ENCODE measurements at regions not wholly inside any gene's neighbourhood (a gene's known extent, or its start where the extent isn't known, plus 50 kb on each side); places are given as distances from the start of the nearest gene placed in this dataset.

DNA sequence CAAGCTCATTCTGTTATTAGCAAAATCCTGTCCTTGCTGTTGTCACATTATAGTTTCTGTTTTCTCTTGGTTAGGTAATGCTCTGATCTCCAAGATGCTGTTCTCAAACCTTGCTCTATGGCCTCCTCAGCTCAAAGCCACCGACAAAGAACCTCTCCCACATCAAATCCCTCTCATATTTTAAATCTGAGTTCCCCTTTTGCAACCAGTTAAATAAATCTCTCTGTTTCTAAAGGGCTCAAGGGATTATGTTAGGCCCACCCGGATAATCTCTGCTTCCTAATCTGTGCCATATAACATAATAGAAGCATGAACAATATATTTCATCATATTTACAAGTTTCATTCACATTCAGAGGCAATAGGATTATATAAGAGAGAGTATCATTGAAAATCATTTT, 286.0 kb downstream of the CYLC2 start:
- H3K79me2 ChIP-seq (ENCODE audit: insufficient read depth, low read depth, low read length) = no peaks in the 10 kb centered on the region
- no peaks in the 10 kb centered on the region for H3K9me3 ChIP-seq (ENCODE audit: low read length)
- CTCF ChIA-PET (ENCODE audit: unreplicated experiment) = no interaction called here
- DNase-seq (ENCODE audit: low spot score) = no peak
- H3K27ac ChIP-seq (ENCODE audit: low read depth, low read length, poor library complexity, severe bottlenecking) = no peak overlapping the region
- no peaks in the 10 kb centered on the region for H3K9me2 ChIP-seq (ENCODE audit: insufficient read depth, low read length)
- H3K4me3 ChIP-seq (ENCODE audit: low read depth, low read length, poor library complexity, severe bottlenecking) = no peak overlapping the region
- H3K4me2 ChIP-seq (ENCODE audit: low read length) = no peak overlapping the region
- no peak overlapping the region for H2AFZ ChIP-seq (ENCODE audit: low read length)
- no peaks in the 10 kb centered on the region for H3K36me3 ChIP-seq (ENCODE audit: insufficient read depth, low read length)
- BruUV-seq (replicated peaks) = no TSS peak
- H3K4me1 ChIP-seq (ENCODE audit: insufficient read depth, low read length, poor library complexity, severe bottlenecking) = no peaks in the 10 kb centered on the region
- H4K20me1 ChIP-seq (ENCODE audit: insufficient read depth, low read length) = no peaks in the 10 kb centered on the region
- intact Hi-C loops (cut with micrococcal nuclease; ENCODE audit: unreplicated experiment) = no loop called here
- POLR2A ChIA-PET = interaction anchor here (1.4 kb wide), 1 partner anchor 68 kb away, joined by 3 read pairs; no protein-coding TSS in a partner anchor
- TF ChIP-seq, protein P1, sequence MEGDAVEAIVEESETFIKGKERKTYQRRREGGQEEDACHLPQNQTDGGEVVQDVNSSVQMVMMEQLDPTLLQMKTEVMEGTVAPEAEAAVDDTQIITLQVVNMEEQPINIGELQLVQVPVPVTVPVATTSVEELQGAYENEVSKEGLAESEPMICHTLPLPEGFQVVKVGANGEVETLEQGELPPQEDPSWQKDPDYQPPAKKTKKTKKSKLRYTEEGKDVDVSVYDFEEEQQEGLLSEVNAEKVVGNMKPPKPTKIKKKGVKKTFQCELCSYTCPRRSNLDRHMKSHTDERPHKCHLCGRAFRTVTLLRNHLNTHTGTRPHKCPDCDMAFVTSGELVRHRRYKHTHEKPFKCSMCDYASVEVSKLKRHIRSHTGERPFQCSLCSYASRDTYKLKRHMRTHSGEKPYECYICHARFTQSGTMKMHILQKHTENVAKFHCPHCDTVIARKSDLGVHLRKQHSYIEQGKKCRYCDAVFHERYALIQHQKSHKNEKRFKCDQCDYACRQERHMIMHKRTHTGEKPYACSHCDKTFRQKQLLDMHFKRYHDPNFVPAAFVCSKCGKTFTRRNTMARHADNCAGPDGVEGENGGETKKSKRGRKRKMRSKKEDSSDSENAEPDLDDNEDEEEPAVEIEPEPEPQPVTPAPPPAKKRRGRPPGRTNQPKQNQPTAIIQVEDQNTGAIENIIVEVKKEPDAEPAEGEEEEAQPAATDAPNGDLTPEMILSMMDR (conservative IDR thresholded peaks at IDR 0.05; ENCODE audit: low read length) = no peak
- TF ChIP-seq EZH2phosphoT487 (IDR thresholded peaks at IDR 0.05; ENCODE audit: borderline replicate concordance, low read depth, low read length) = no peak

DNA sequence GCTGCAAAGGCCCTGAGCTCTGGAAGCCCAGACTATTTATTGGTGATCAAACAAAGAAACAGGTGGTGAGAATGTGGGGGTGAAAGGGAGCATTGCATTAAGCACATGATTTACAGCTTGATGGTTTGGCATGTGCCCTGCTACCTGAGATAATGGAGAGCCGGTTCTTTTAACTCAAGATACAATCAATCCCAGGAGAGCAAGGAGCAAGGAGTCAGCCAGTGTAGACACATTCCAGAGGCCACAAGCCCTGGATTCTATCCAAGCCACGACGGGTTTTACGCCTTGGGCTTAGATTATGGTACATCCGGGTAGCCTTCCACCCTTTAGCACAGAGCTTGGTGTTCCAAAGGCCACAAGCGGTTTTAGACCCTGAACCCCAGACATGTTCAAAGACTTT, 292.2 kb downstream of the CYLC2 start:
- no TSS peak for BruUV-seq (replicated peaks)
- Histone ChIP-seq H4K20me1 (ENCODE audit: insufficient read depth, low read length) (no peaks in the 10 kb centered on the region), H3K4me3 (ENCODE audit: low read depth, low read length, poor library complexity, severe bottlenecking) (no peak overlapping the region), H3K9me3 (ENCODE audit: low read length) (no peaks in the 10 kb centered on the region), H3K79me2 (ENCODE audit: insufficient read depth, low read depth, low read length) (no peaks in the 10 kb centered on the region), H2AFZ (ENCODE audit: low read length) (no peak overlapping the region), H3K4me2 (ENCODE audit: low read length) (no peak overlapping the region), H3K4me1 (ENCODE audit: insufficient read depth, low read length, poor library complexity, severe bottlenecking) (no peaks in the 10 kb centered on the region), H3K36me3 (ENCODE audit: insufficient read depth, low read length) (no peaks in the 10 kb centered on the region), H3K9me2 (ENCODE audit: insufficient read depth, low read length) (no peaks in the 10 kb centered on the region), H3K27ac (ENCODE audit: low read depth, low read length, poor library complexity, severe bottlenecking) (no peak overlapping the region)
- intact Hi-C loops (cut with micrococcal nuclease; ENCODE audit: unreplicated experiment) = no loop called here
- CTCF ChIA-PET (ENCODE audit: unreplicated experiment) = no interaction called here
- POLR2A ChIA-PET = no interaction called here
- no peak for DNase-seq (ENCODE audit: low spot score)
- TF ChIP-seq, protein P1 (conservative IDR thresholded peaks at IDR 0.05; ENCODE audit: low read length) = no peak
- no peak for TF ChIP-seq EZH2phosphoT487 (IDR thresholded peaks at IDR 0.05; ENCODE audit: borderline replicate concordance, low read depth, low read length)

DNA sequence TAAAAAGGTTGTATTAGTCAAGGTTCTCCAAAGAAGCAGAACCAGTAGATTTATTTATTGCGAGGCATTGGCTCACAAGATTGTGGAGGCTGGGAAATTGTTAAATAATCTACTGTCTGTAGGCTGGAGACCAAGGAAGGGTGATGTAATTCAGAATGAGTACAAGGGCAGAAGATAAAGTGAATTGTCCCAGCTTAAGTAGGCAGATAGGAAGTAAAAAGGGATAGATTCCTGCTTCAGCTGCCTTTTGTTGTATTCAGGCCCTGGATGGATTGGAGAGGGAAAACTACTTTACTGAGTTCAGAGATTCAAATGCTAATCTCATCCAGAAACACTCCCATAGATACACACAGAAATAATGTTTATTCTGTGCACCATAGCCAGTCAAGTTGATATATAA, 301.1 kb downstream of the CYLC2 start:
- no peak overlapping the region for H2AFZ ChIP-seq (ENCODE audit: low read length)
- H3K9me2 ChIP-seq (ENCODE audit: insufficient read depth, low read length) = no peaks in the 10 kb centered on the region
- intact Hi-C loops (cut with micrococcal nuclease; ENCODE audit: unreplicated experiment) = no loop called here
- POLR2A ChIA-PET = no interaction called here
- H3K36me3 ChIP-seq (ENCODE audit: insufficient read depth, low read length) = no peaks in the 10 kb centered on the region
- H3K4me2 ChIP-seq (ENCODE audit: low read length) = no peak overlapping the region
- no peaks in the 10 kb centered on the region for H3K4me1 ChIP-seq (ENCODE audit: insufficient read depth, low read length, poor library complexity, severe bottlenecking)
- CTCF ChIA-PET (ENCODE audit: unreplicated experiment) = no interaction called here
- no peak overlapping the region for H3K27ac ChIP-seq (ENCODE audit: low read depth, low read length, poor library complexity, severe bottlenecking)
- H3K4me3 ChIP-seq (ENCODE audit: low read depth, low read length, poor library complexity, severe bottlenecking) = no peak overlapping the region
- H4K20me1 ChIP-seq (ENCODE audit: insufficient read depth, low read length) = no peaks in the 10 kb centered on the region
- no peaks in the 10 kb centered on the region for H3K9me3 ChIP-seq (ENCODE audit: low read length)
- no peak for DNase-seq (ENCODE audit: low spot score)
- TF ChIP-seq, protein P1 (conservative IDR thresholded peaks at IDR 0.05; ENCODE audit: low read length) = no peak
- no peak for TF ChIP-seq EZH2phosphoT487 (IDR thresholded peaks at IDR 0.05; ENCODE audit: borderline replicate concordance, low read depth, low read length)
- BruUV-seq (replicated peaks) = no TSS peak
- no peaks in the 10 kb centered on the region for H3K79me2 ChIP-seq (ENCODE audit: insufficient read depth, low read depth, low read length)

All from OCI-LY7 (cell line).